Loucy (cell line): ENCODE measurements at regions not wholly inside any gene's neighbourhood (a gene's known extent, or its start where the extent isn't known, plus 50 kb on each side); places are given as distances from the start of the nearest gene placed in this dataset.

Source experiments
- H2AFZ ChIP-seq: fragments of 200-600 bp; sonication (generic); 2 replicates; pipeline ENCODE4 v1.6.0; 2016; ENCODE audit warnings: antibody characterized with exemption, mild to moderate bottlenecking, low read length, moderate library complexity
- H3F3A ChIP-seq: fragments of 200-600 bp; 2 replicates; pipeline ENCODE4 v1.6.0; 2016; ENCODE audit warnings: antibody characterized with exemption, low read depth, mild to moderate bottlenecking
- H3K27me3 ChIP-seq: fragments of 200-600 bp; sonication (generic); 2 replicates; pipeline ENCODE4 v1.6.1; 2014; ENCODE audit warnings: low read length, mild to moderate bottlenecking; ENCODE audit not compliant: insufficient read depth, poor library complexity, severe bottlenecking
- H3K36me3 ChIP-seq: fragments of 200-600 bp; sonication (generic); 2 replicates; pipeline ENCODE4 v1.6.1; 2016; ENCODE audit warnings: low read length; ENCODE audit not compliant: insufficient read depth
- H3K4me1 ChIP-seq: fragments of 200-600 bp; sonication (generic); 2 replicates; pipeline ENCODE4 v1.5.1; 2014; ENCODE audit warnings: low read length, mild to moderate bottlenecking; ENCODE audit not compliant: insufficient read depth, poor library complexity, severe bottlenecking
- H3K4me2 ChIP-seq: fragments of 200-600 bp; sonication (generic); 2 replicates; pipeline ENCODE4 v1.6.0; 2014; ENCODE audit warnings: antibody characterized with exemption, low read length, low read depth, mild to moderate bottlenecking; ENCODE audit not compliant: poor library complexity, severe bottlenecking
- H3K4me3 ChIP-seq: fragments of 200-600 bp; sonication (generic); 2 replicates; pipeline ENCODE4 v1.5.1; 2014; ENCODE audit warnings: low read length, mild to moderate bottlenecking, mixed read lengths; ENCODE audit not compliant: poor library complexity, severe bottlenecking
- H3K79me2 ChIP-seq: fragments of 200-600 bp; sonication (generic); 2 replicates; pipeline ENCODE4 v1.6.1; 2014; ENCODE audit warnings: low read length; ENCODE audit not compliant: insufficient read depth
- H3K9ac ChIP-seq: fragments of 200-600 bp; sonication (generic); 2 replicates; pipeline ENCODE4 v1.6.0; 2014; ENCODE audit warnings: mild to moderate bottlenecking, low read depth, low read length, moderate library complexity; ENCODE audit not compliant: poor library complexity, severe bottlenecking
- H3K9me2 ChIP-seq: fragments of 200-600 bp; sonication (generic); replicated peaks from 2 replicates; pipeline ENCODE4 v1.6.1; 2016; ENCODE audit warnings: low read depth, low read length, mixed read lengths
- H3K9me3 ChIP-seq: fragments of 200-600 bp; sonication (generic); 2 replicates; pipeline ENCODE4 v1.6.1; 2014; ENCODE audit warnings: mild to moderate bottlenecking, antibody characterized with exemption, low read length, low read depth; ENCODE audit not compliant: insufficient read depth
- H4K20me1 ChIP-seq: fragments of 200-600 bp; sonication (generic); 2 replicates; pipeline ENCODE4 v1.6.0; 2014; ENCODE audit warnings: antibody characterized with exemption, low read length, mild to moderate bottlenecking; ENCODE audit not compliant: insufficient read depth, poor library complexity, severe bottlenecking
- EZH2phosphoT487 ChIP-seq: fragments of 200-600 bp; IDR thresholded peaks from 2 replicates; pipeline ENCODE4 v1.6.1; 2018; ENCODE audit warnings: antibody characterized with exemption, mild to moderate bottlenecking, moderate library complexity, borderline replicate concordance
- TF ChIP-seq, protein P1 (sequence below): fragments of 200-600 bp; sonication (generic); conservative IDR thresholded peaks from 2 replicates; pipeline ENCODE4 v1.5.1; 2014; ENCODE audit warnings: mild to moderate bottlenecking, antibody characterized with exemption, low read length

DNA sequence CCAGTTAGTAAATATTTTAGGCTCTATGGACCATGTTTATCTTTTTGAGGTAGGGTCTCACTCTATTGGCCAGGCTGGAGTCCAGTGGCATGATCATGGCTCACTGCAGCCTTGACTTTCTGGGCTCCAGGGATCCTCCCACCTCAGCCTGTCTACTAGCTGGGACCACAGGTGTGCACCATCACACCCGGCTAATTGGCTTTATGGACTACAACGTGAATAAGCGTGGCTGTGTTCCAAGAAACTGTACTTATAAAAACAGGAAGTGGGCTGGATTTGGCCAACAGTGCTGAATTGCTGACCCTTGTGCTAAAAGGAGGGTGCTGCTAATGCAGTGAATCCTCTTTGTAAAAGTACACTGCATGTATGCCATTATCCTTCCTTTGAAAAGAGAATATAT is 111.7 kb upstream of the CDK13 start:
- no peak overlapping the region for H3K4me3 ChIP-seq
- H3K9me2 ChIP-seq = no peaks in the 10 kb centered on the region
- no peaks in the 10 kb centered on the region for H3K4me1 ChIP-seq
- H3K79me2 ChIP-seq = no peaks in the 10 kb centered on the region
- H2AFZ ChIP-seq = no peak overlapping the region
- no peaks in the 10 kb centered on the region for H3F3A ChIP-seq
- H3K36me3 ChIP-seq = no peaks in the 10 kb centered on the region
- no peaks in the 10 kb centered on the region for H4K20me1 ChIP-seq
- H3K9ac ChIP-seq = no peak overlapping the region
- no peak overlapping the region for H3K4me2 ChIP-seq
- no peaks in the 10 kb centered on the region for H3K9me3 ChIP-seq
- TF ChIP-seq EZH2phosphoT487 = no peak
- TF ChIP-seq, protein P1, sequence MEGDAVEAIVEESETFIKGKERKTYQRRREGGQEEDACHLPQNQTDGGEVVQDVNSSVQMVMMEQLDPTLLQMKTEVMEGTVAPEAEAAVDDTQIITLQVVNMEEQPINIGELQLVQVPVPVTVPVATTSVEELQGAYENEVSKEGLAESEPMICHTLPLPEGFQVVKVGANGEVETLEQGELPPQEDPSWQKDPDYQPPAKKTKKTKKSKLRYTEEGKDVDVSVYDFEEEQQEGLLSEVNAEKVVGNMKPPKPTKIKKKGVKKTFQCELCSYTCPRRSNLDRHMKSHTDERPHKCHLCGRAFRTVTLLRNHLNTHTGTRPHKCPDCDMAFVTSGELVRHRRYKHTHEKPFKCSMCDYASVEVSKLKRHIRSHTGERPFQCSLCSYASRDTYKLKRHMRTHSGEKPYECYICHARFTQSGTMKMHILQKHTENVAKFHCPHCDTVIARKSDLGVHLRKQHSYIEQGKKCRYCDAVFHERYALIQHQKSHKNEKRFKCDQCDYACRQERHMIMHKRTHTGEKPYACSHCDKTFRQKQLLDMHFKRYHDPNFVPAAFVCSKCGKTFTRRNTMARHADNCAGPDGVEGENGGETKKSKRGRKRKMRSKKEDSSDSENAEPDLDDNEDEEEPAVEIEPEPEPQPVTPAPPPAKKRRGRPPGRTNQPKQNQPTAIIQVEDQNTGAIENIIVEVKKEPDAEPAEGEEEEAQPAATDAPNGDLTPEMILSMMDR = no peak
- no peaks in the 10 kb centered on the region for H3K27me3 ChIP-seq

DNA sequence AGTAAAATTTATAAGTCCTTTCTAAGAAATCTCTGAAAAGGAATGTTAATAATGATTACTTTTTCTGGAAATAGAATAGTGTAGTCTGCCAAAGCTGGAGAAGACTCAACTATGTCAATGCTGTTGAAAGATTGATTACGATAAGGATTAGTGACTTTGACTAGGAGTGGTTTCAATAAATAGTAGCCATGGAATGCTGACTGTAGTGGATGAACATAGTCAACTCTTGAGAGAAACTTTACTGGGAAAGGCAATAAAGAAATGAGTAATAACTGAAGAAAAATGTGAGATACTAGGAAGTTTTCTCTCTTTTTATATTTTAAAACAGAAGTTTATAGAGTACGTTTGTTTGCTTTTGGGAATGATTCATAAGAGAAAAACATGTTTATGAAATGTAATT is 105.0 kb upstream of the CDK13 start:
- Histone ChIP-seq H3K4me3 (no peak overlapping the region), H2AFZ (no peak overlapping the region), H3K9me2 (no peaks in the 10 kb centered on the region), H3K36me3 (no peaks in the 10 kb centered on the region), H4K20me1 (no peaks in the 10 kb centered on the region), H3K27me3 (no peaks in the 10 kb centered on the region), H3K79me2 (no peaks in the 10 kb centered on the region), H3K4me2 (no peak overlapping the region), H3K9ac (no peak overlapping the region), H3K9me3 (no peaks in the 10 kb centered on the region), H3F3A (no peaks in the 10 kb centered on the region), H3K4me1 (no peaks in the 10 kb centered on the region)
- TF ChIP-seq, protein P1 = no peak
- no peak for TF ChIP-seq EZH2phosphoT487

DNA sequence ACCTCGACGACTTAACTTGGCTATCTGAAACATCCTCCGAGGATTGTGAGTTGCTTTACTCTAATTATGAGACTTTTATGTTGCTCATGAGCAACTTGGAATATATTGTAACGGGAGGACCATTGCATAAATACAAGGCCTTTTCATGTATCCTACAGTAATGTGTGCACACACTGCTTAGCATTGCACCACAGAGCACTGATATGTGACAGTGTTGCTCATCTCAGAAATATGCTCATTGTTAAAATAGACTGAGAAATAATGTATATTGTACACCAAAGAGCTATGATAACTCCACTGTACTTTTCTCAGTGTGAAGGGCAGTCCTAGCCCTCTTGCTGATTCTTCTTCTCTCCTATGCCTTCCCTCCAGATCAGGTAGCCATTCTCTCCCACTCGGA is 102.8 kb upstream of the CDK13 start:
- H3K36me3 ChIP-seq = no peaks in the 10 kb centered on the region
- no peak overlapping the region for H2AFZ ChIP-seq
- no peaks in the 10 kb centered on the region for H3K27me3 ChIP-seq
- no peaks in the 10 kb centered on the region for H3K9me2 ChIP-seq
- no peaks in the 10 kb centered on the region for H3F3A ChIP-seq
- H3K9ac ChIP-seq = no peak overlapping the region
- H3K4me3 ChIP-seq = no peak overlapping the region
- no peaks in the 10 kb centered on the region for H3K9me3 ChIP-seq
- TF ChIP-seq, protein P1 = no peak
- no peak for TF ChIP-seq EZH2phosphoT487
- H3K4me2 ChIP-seq = no peak overlapping the region
- H3K4me1 ChIP-seq = no peaks in the 10 kb centered on the region
- H3K79me2 ChIP-seq = no peaks in the 10 kb centered on the region
- no peaks in the 10 kb centered on the region for H4K20me1 ChIP-seq
